HEK293 (cell line): ENCODE measurements at regions not wholly inside any gene's neighbourhood (a gene's known extent, or its start where the extent isn't known, plus 50 kb on each side); places are given as distances from the start of the nearest gene placed in this dataset.
"Not testable (repeated sequence)": the region's sequence is repeated elsewhere in the genome, so short reads cannot be mapped to it uniquely, and the experiment has no call there.

Experiments used
- CTCF ChIA-PET: fragments of 350-600 bp; formaldehyde crosslinking; extraction: SDS; loops from one replicate; lab custom pipeline; 2021; ENCODE audit warnings: antibody characterized with exemption; lab: Yijun Ruan, JAX
- POLR2A ChIA-PET: fragments of 300-600 bp; formaldehyde crosslinking; extraction: SDS; loops from one replicate; lab custom pipeline; 2020; ENCODE audit warnings: antibody characterized with exemption, inconsistent platforms; lab: Yijun Ruan, JAX
- H3K27ac ChIP-seq: fragments of 200-500 bp; sonication (Bioruptor generic); 2 replicates; pipeline ENCODE4 v1.5.1; 2014; ENCODE audit warnings: low read depth, low read length, control low read depth, inconsistent platforms; ENCODE audit errors: extremely low read depth
- H3K36me3 ChIP-seq, 2 experiments: fragments of 200-500 bp in 1 of 2; sonication (Bioruptor generic) in 1 of 2; 1 replicate in 1 of 2; 2 replicates in 1 of 2; pipeline ENCODE4 v1.5.1; 2014 to 2017; ENCODE audit warnings: inconsistent platforms in 2 of 2, low read length in 2 of 2; ENCODE audit not compliant: control insufficient read depth in 2 of 2, insufficient read depth in 1 of 2
- H3K4me1 ChIP-seq: fragments of 200-500 bp; sonication (Bioruptor generic); 2 replicates; pipeline ENCODE4 v1.5.1; 2014; ENCODE audit warnings: mild to moderate bottlenecking, low read length, inconsistent platforms; ENCODE audit not compliant: control insufficient read depth, insufficient read depth
- H3K4me3 ChIP-seq: 2 replicates; pipeline ENCODE4 v1.5.1; 2011; ENCODE audit warnings: low read depth, mild to moderate bottlenecking, control low read depth, low read length, moderate library complexity
- H3K9me3 ChIP-seq: fragments of 200-500 bp; sonication (Bioruptor generic); 2 replicates; pipeline ENCODE4 v1.5.1; 2014; ENCODE audit warnings: low read depth, low read length, inconsistent platforms; ENCODE audit not compliant: control insufficient read depth, insufficient read depth
- BCL11A ChIP-seq: fragments of 450-650 bp; formaldehyde crosslinking; IDR thresholded peaks from 2 replicates; pipeline ENCODE4 v1.5.1; 2016; ENCODE audit warnings: low read depth, missing biosample characterization, missing genetic modification characterization
- EGR2 ChIP-seq: fragments of 450-650 bp; formaldehyde crosslinking; IDR thresholded peaks from 2 replicates; pipeline ENCODE4 v1.5.1; 2016; ENCODE audit warnings: low read depth, missing biosample characterization, missing genetic modification characterization
- PRDM1 ChIP-seq: fragments of 450-650 bp; formaldehyde crosslinking; IDR thresholded peaks from 2 replicates; pipeline ENCODE4; 2016; ENCODE audit warnings: missing biosample characterization, missing genetic modification characterization
- SCRT2 ChIP-seq: fragments of 450-650 bp; formaldehyde crosslinking; IDR thresholded peaks from 2 replicates; pipeline ENCODE4 v1.5.1; 2016; ENCODE audit warnings: missing biosample characterization, missing genetic modification characterization
- ZBTB48 ChIP-seq: fragments of 450-650 bp; formaldehyde crosslinking; IDR thresholded peaks from 2 replicates; pipeline ENCODE4 v1.5.1; 2016; ENCODE audit warnings: missing biosample characterization, missing genetic modification characterization
- ZFHX2 ChIP-seq: fragments of 450-650 bp; formaldehyde crosslinking; conservative IDR thresholded peaks from 2 replicates; pipeline ENCODE4 v1.5.1; 2016; ENCODE audit warnings: missing biosample characterization, missing genetic modification characterization
- ZNF223 ChIP-seq: fragments of 450-650 bp; formaldehyde crosslinking; IDR thresholded peaks from 2 replicates; pipeline ENCODE4 v1.5.1; 2016; ENCODE audit warnings: missing biosample characterization, missing genetic modification characterization
- ZNF354C ChIP-seq: fragments of 450-650 bp; formaldehyde crosslinking; IDR thresholded peaks from 2 replicates; pipeline ENCODE4 v1.5.1; 2016; ENCODE audit warnings: missing biosample characterization, missing genetic modification characterization, low read depth, borderline replicate concordance
- ZNF416 ChIP-seq: fragments of 450-650 bp; formaldehyde crosslinking; IDR thresholded peaks from 2 replicates; pipeline ENCODE4 v1.5.1; 2016; ENCODE audit warnings: missing biosample characterization, missing genetic modification characterization
- ZNF514 ChIP-seq: fragments of 450-650 bp; formaldehyde crosslinking; IDR thresholded peaks from 2 replicates; pipeline ENCODE4 v1.5.1; 2016; ENCODE audit warnings: missing biosample characterization, missing genetic modification characterization
- ZNF558 ChIP-seq: fragments of 450-650 bp; formaldehyde crosslinking; IDR thresholded peaks from 2 replicates; pipeline ENCODE4 v1.5.1; 2016; ENCODE audit warnings: missing biosample characterization, missing genetic modification characterization
- ZNF561 ChIP-seq: fragments of 450-650 bp; IDR thresholded peaks from 2 replicates; pipeline ENCODE4 v1.5.1; 2018; ENCODE audit warnings: missing biosample characterization, missing genetic modification characterization, borderline replicate concordance
- ZNF596 ChIP-seq: fragments of 450-650 bp; IDR thresholded peaks from 2 replicates; pipeline ENCODE4 v1.5.0; 2018; ENCODE audit warnings: missing biosample characterization, mild to moderate bottlenecking, missing genetic modification characterization, moderate library complexity
- ZNF626 ChIP-seq: fragments of 450-650 bp; sonication (Bioruptor Pico); formaldehyde crosslinking; IDR thresholded peaks from 2 replicates; pipeline ENCODE4 v1.5.1; 2018; ENCODE audit warnings: missing biosample characterization, missing genetic modification characterization, inconsistent platforms
- ZNF677 ChIP-seq: fragments of 450-650 bp; IDR thresholded peaks from 2 replicates; pipeline ENCODE4 v1.5.0; 2018; ENCODE audit warnings: missing biosample characterization, mild to moderate bottlenecking, missing genetic modification characterization, moderate library complexity
- ZNF707 ChIP-seq: fragments of 450-650 bp; formaldehyde crosslinking; IDR thresholded peaks from 2 replicates; pipeline ENCODE4 v1.5.1; 2016; ENCODE audit warnings: missing biosample characterization, missing genetic modification characterization
- ZNF785 ChIP-seq: fragments of 450-650 bp; formaldehyde crosslinking; IDR thresholded peaks from 2 replicates; pipeline ENCODE4 v1.5.1; 2016; ENCODE audit warnings: missing biosample characterization, missing genetic modification characterization
- ZSCAN30 ChIP-seq: fragments of 450-650 bp; IDR thresholded peaks from 2 replicates; pipeline ENCODE4 v1.5.1; 2018; ENCODE audit warnings: missing biosample characterization, mild to moderate bottlenecking, missing genetic modification characterization, moderate library complexity
- ZXDB ChIP-seq: fragments of 450-650 bp; formaldehyde crosslinking; IDR thresholded peaks from 2 replicates; pipeline ENCODE4 v1.5.1; 2016; ENCODE audit warnings: missing biosample characterization, missing genetic modification characterization
- TF ChIP-seq, protein P1 (sequence below): fragments of 450-650 bp; formaldehyde crosslinking; IDR thresholded peaks from 2 replicates; pipeline ENCODE4 v1.5.1; 2016; ENCODE audit warnings: missing biosample characterization, missing genetic modification characterization
- TF ChIP-seq, protein P2 (sequence below): fragments of 450-650 bp; formaldehyde crosslinking; IDR thresholded peaks from 2 replicates; pipeline ENCODE4 v1.5.1; 2016; ENCODE audit warnings: missing biosample characterization, missing genetic modification characterization

DNA sequence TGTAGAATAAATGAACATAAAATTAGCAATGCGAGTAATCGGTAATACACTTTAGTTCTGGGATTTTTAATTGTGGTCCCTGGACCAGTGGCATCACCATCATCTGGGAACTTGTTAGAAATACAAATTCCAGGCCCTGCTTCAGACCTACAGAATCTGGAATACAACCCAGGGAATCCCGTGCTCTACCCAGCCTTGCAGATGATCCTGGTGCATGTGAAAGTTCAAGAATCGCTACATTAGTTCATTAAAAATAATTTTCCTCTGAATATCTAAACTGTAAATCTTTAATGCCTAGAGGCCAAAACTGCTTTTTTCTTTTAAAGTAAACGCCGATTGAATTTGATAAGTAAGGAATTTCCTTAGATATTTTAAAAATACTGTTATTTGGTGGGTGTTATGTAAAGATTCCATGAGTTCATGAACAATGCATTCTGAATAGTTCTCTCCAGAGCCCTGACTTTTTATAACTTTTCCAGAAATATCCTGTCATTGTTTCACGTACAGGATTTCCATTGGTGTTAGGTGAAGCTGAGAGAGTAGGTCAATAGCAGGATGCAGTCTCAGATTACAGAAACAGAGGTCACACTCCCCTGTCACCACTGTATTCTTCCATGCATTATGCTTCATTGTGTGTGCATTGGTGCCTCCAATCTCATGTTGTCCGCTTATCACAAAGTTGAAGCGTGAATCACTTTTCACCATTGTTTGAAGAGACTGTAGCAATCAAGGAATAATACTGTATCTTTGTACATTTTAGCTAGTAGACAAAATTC, 596.5 kb upstream of the KLF12 start:
- TF ChIP-seq ZNF561 (tag by site-specific recombination): no peak
- no peak for TF ChIP-seq ZNF223 (tag by site-specific recombination)
- no peak for TF ChIP-seq ZNF596 (tag by site-specific recombination)
- no peak for TF ChIP-seq ZNF626
- TF ChIP-seq ZNF707 (tag by site-specific recombination): no peak
- no peak for TF ChIP-seq ZSCAN30 (tag by site-specific recombination)
- TF ChIP-seq ZNF354C: no peak
- H3K27ac ChIP-seq: no peak overlapping the region
- CTCF ChIA-PET: interaction anchor here (0.6 kb wide), 1 partner anchor 489 kb away, joined by 3 read pairs; no protein-coding TSS in a partner anchor
- H3K4me3 ChIP-seq: no peak overlapping the region
- no peaks in the 10 kb centered on the region for H3K4me1 ChIP-seq
- no peaks in the 10 kb centered on the region for H3K36me3 ChIP-seq
- H3K9me3 ChIP-seq: no peaks in the 10 kb centered on the region
- POLR2A ChIA-PET: no interaction called here

DNA sequence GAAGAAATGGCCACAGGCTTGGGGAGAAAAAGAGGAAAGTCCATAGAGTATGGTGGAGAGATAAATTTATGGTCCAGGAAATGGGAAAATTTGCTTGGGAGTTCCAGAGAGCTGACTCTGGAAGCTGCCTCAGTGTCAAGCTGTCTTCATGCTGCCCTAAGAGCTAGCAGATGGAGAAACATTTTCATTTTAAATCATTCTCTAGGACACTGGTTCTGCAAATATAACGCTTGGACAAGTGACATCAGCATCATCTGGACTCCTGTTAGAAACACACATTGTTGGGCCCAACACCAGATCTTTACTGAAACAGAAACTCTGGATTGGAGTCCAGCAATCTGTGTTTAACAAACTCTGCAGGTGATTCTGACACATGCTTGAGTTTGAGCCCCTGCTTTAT, 592.0 kb upstream of the KLF12 start:
- ChIA-PET CTCF (no interaction called here), POLR2A (no interaction called here)
- Histone ChIP-seq H3K36me3 (no peaks in the 10 kb centered on the region), H3K9me3 (no peaks in the 10 kb centered on the region), H3K4me3 (no peak overlapping the region)
- no peak for TF ChIP-seq ZFHX2 (tag by site-specific recombination)
- no peak for TF ChIP-seq ZBTB48 (tag by site-specific recombination)
- TF ChIP-seq ZNF785: no peak
- no peak for TF ChIP-seq EGR2 (tag by site-specific recombination)
- TF ChIP-seq, protein P1, sequence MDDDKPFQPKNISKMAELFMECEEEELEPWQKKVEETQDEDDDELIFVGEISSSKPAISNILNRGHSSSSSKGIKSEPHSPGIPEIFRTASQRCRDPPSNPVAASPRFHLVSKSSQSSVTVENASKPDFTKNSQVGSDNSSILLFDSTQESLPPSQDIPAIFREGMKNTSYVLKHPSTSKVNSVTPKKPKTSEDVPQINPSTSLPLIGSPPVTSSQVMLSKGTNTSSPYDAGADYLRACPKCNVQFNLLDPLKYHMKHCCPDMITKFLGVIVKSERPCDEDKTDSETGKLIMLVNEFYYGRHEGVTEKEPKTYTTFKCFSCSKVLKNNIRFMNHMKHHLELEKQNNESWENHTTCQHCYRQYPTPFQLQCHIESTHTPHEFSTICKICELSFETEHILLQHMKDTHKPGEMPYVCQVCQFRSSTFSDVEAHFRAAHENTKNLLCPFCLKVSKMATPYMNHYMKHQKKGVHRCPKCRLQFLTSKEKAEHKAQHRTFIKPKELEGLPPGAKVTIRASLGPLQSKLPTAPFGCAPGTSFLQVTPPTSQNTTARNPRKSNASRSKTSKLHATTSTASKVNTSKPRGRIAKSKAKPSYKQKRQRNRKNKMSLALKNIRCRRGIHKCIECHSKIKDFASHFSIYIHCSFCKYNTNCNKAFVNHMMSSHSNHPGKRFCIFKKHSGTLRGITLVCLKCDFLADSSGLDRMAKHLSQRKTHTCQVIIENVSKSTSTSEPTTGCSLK (tag by site-specific recombination): no peak
- TF ChIP-seq PRDM1 (tag by site-specific recombination): no peak
- TF ChIP-seq BCL11A: no peak
- TF ChIP-seq ZNF514 (tag by site-specific recombination): no peak
- TF ChIP-seq, protein P2, sequence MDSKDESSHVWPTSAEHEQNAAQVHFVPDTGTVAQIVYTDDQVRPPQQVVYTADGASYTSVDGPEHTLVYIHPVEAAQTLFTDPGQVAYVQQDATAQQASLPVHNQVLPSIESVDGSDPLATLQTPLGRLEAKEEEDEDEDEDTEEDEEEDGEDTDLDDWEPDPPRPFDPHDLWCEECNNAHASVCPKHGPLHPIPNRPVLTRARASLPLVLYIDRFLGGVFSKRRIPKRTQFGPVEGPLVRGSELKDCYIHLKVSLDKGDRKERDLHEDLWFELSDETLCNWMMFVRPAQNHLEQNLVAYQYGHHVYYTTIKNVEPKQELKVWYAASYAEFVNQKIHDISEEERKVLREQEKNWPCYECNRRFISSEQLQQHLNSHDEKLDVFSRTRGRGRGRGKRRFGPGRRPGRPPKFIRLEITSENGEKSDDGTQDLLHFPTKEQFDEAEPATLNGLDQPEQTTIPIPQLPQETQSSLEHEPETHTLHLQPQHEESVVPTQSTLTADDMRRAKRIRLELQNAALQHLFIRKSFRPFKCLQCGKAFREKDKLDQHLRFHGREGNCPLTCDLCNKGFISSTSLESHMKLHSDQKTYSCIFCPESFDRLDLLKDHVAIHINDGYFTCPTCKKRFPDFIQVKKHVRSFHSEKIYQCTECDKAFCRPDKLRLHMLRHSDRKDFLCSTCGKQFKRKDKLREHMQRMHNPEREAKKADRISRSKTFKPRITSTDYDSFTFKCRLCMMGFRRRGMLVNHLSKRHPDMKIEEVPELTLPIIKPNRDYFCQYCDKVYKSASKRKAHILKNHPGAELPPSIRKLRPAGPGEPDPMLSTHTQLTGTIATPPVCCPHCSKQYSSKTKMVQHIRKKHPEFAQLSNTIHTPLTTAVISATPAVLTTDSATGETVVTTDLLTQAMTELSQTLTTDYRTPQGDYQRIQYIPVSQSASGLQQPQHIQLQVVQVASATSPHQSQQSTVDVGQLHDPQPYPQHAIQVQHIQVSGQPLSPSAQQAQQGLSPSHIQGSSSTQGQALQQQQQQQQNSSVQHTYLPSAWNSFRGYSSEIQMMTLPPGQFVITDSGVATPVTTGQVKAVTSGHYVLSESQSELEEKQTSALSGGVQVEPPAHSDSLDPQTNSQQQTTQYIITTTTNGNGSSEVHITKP: no peak
- TF ChIP-seq SCRT2: no peak
- TF ChIP-seq ZNF416 (tag by site-specific recombination): no peak
- no peak for TF ChIP-seq ZNF677
- TF ChIP-seq ZNF558: no peak
- no peak for TF ChIP-seq ZXDB (tag by site-specific recombination)
- TF ChIP-seq, all 188 proteins: peak for 0
- no peaks in the 10 kb centered on the region for H3K4me1 ChIP-seq
- H3K27ac ChIP-seq: no peak overlapping the region

DNA sequence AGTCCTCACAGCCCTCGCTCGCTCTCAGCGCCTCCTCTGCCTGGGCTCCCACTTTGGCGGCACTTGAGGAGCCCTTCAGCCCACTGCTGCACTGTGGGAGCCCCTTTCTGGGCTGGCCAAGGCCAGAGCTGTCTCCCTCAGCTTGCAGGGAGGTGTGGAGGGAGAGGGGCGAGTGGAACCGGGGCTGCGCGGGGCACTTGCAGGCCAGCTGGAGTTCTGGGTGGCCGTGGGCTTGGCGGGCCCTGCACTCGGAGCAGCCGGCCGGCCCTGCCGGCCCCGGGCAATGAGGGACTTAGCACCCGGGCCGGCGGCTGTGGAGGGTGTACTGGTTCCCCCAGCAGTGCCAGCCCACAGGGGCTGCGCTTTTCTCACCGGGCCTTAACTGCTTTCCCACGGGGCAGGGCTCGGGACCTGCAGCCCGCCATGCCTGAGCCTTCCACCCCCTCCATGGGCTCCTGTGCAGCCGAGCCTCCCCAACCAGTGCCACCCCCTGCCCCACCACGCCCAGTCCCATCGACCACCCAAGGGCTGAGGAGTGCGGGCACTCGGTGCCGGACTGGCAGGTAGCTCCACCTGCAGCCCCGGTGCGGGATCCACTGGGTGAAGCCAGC, 584.1 kb upstream of the KLF12 start:
- POLR2A ChIA-PET, CTCF ChIA-PET: not testable (repeated sequence)

More for the DNA sequence above, 584.1 kb upstream of the KLF12 start:
- H3K4me1 ChIP-seq, H3K36me3 ChIP-seq, H3K4me3 ChIP-seq, H3K9me3 ChIP-seq, H3K27ac ChIP-seq: not testable (repeated sequence)
